DMS 273 treated with DMSO at 0.1 percent for 48 hours (cell line): ENCODE measurements at regions not wholly inside any gene's neighbourhood (a gene's known extent, or its start where the extent isn't known, plus 50 kb on each side); places are given as distances from the start of the nearest gene placed in this dataset.

Source experiments
- DNase-seq: peaks from one replicate; lab custom pipeline; 2025; lab: John Stamatoyannopoulos, UW

- DNase-seq, result no peak
These were observed 826.6 kb upstream of the COBL start for GRCh38 chr7:52143219-52143618.

DNA sequence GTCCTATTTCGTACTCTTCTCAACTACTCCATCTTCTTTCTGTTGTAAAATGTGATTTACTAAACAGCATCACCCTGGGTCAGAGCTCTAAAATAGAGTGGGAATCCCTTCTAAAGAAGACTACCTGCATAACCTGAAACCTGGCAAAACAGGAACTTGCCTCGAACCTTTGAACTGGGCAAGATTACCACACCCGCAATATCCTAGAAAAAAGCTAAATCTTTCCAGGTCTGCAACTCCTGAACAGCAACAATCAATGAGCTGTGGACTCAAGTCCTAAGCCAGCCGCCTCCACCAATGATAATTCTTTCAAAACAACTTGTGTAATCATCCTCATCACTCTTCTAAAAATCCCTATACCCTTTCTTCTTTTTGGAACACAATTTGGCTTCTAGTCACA, 824.2 kb upstream of the COBL start:
- DNase-seq, result no peak

GRCh38 chr7:52135403-52135802, 818.8 kb upstream of the COBL start:
- DNase-seq, result no peak

DNA sequence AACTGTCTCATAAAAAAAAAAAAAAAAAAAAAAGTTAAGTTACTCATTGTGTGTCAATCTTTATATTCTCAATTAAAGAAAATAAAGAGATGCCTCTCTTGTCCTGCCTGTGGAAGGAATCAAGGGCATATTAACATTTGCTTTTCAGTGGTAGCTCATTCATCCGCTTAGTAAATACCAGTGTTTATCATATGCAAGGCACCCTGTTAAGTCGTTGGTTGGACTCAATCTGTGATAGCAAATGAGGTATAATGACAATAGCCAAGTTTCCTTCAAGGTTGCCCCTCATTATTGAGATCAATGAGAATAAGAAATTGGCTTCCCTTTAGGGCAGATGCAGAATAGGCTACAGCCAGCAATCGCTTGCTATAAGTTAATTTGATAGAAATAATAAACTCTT, 812.7 kb upstream of the COBL start:
- DNase-seq, result no peak

- DNase-seq, result no peak
These were observed 804.3 kb upstream of the COBL start for GRCh38 chr7:52120912-52121311.

DNA sequence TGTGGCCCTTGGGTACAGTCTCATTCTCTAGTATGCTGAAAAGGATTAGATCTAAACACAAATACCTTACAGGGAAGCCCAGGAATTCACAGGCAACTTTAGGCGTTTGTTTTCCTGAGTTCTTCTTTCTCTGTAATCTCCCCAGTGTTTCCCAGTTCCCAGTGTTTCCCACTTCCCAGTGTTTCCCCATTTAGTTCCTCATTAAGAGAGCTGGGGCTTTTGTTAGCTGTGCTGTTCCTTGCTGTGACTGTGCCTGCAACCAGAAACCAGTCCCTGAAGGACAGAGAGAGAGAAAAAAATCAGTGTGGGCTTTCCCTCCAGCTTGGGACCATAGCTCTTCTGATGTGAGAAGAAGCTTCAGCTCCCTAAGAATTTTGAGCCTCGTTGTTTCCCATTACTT, 802.9 kb upstream of the COBL start:
- DNase-seq, result no peak

GRCh38 chr7:52114509-52114908, 797.9 kb upstream of the COBL start:
- no peak for DNase-seq

GRCh38 chr7:52114056-52114455, 797.4 kb upstream of the COBL start:
- no peak for DNase-seq

GRCh38 chr7:52107355-52107754, 790.7 kb upstream of the COBL start:
- DNase-seq, result no peak

DNA sequence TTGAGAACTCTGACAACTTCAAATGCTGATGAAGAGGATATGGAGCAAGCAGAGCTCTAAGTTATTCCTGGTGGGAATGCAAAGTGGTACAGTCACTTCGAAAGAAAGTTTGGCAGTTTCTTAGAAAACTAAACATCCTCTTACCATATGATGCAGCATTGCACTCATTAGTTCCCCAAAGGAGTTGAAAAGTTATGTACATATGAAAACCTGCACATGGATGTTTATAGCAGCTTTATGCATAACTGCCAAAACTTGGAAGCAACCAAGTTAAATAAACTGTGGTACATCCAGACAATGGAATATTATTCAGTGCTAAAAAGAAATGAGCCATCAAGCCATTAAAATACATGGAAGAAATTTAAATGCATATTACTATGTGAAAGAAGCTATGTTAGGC, 779.3 kb upstream of the COBL start:
- no peak for DNase-seq

DNA sequence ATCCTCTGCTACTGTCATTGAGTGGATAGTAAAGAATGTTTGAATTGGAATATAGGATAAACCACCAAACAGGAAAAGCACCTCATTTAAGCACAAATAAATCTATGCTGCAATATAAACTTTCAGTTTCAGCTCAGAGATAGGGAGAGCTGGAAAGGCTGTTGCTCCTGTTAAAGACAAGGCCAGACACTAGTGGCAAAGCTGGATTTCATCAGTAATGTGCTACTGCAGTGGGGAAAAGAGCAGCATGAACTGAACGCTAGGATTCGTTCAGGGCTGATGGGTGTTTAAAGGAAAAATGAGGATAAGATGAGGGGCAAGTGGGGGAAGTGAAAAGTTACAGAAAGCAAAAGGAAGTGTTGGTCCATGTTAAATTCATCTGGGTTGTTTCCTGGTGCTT, 775.4 kb upstream of the COBL start:
- DNase-seq, result no peak

GRCh38 chr7:52091101-52091500, 774.5 kb upstream of the COBL start:
- no peak for DNase-seq

GRCh38 chr7:52088008-52088901, 771.6 kb upstream of the COBL start:
- DNase-seq, result no peak

DNA sequence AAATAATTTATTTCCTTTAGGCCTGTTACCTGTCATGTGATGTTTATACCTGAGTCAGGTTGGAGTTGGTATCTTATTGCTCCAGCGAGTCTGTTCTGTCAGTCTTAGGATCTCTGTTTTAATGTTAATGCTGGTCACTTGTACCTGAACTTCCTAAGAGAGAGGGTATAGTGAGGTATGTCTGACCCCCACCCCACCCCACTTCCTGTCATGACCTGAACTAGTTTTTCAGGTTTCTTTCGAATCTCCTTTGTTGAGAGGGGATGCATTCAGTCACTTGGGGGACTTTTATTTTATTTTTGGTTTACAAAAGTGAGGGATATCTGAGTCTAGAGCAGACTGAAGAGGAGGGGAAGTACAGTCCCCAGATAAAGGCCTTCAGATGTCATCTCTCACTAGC, 769.0 kb upstream of the COBL start:
- DNase-seq, result no peak

DNA sequence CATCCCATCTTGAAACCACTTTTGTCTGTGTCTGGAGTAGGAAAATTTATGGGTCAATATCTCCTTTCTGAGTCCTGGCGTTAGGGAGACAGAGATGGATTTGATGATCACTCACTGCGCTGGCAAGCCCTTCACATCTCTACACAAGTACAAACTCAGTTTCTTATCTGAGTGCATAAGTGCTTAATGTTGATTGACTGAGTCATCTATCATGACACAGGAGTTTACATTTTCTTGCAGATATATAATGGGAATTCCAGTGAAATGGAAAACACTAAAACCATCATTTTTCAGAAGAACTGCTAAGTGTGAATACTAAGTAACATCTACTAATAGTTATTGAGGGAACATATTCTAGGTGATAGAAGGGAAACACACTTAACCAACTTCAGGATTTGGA, 763.9 kb upstream of the COBL start:
- no peak for DNase-seq

GRCh38 chr7:52079726-52080125, 763.1 kb upstream of the COBL start:
- DNase-seq, result no peak

DNA sequence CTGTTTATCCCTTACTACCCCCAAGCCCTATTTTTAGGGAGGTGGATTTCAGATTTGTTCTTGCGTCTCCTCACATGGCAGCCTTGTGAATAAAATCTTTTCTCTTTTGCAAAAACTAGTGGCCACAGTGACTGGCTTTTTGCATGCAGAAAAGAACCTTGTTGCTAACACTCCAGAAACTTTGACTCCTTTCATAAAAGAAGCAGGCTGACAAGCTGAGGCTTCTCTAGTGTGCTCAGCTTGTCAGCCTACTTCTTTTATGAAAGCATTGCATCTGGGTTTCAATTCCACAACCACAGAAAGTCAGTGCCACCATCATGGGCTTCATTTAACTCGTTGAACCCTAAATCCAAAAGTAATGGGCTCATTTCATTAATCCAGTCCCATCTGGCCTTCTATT, 761.0 kb upstream of the COBL start:
- DNase-seq, result no peak

GRCh38 chr7:52074912-52075311, 758.3 kb upstream of the COBL start:
- no peak for DNase-seq

DNA sequence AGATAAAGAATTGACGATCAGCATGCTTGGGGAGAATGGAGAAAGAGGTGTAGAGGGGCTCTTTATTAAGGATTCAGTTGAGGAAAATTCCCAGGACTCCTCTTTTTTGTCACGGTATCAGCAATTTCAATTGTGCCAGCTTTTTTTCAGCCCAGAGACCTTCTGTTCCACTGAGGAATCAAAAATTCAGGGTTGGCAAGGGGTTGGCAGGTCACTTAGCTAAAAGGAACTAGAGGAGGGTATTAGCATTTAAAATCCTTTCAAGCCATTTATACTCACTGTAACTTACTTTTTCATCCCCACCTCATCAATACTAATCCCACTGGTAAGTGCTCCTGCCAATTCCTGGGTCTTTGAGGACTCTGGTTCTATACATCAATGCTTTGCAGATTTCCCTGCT, 757.5 kb upstream of the COBL start:
- no peak for DNase-seq

GRCh38 chr7:52071744-52072143, 755.1 kb upstream of the COBL start:
- DNase-seq, result no peak

GRCh38 chr7:52064493-52064892, 747.9 kb upstream of the COBL start:
- DNase-seq, result no peak

- DNase-seq, result no peak
These were observed 745.1 kb upstream of the COBL start for GRCh38 chr7:52061666-52062065.

DNA sequence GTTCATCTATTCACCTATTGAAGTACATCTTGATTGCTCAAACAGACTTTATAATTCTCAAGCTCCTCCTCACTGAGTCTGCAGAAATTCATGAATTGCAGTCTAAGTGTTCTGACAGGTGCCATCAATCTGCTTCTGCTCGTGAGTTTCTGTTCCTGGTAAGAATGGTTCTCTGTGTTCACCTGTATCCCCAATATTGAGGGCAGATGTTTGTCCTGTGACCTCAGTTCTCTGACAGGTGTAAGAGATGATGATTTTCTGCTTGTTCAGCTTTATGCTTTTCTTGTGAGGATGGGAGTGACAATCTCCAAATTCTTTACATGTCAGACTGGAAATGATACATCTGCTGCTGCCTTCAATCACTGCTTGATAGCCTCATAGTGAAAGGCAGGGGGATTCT, 736.9 kb upstream of the COBL start:
- no peak for DNase-seq

DNA sequence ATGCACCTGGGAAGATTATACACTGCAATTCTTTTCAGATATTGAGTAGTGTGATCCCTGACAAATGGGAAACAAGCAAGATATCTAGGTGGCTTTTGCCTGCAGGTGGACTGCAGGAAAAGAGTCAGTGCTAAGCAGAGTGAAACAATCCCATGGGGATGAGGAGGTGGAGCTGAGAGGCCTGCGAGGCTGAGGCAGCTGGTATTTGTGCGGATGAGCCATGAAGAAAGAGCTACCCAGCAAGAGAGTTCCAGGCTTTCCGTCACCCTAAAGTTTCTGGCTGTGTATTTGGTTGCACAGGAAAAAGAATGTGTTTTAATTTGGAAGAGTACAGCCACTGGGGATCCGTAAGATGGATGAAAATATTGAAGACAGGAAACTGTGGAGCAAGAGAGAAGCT, 714.1 kb upstream of the COBL start:
- DNase-seq, result no peak
